Mesenchymal stem cell (in vitro differentiated cells and primary cell): ENCODE measurements at regions not wholly inside any gene's neighbourhood (a gene's known extent, or its start where the extent isn't known, plus 50 kb on each side); places are given as distances from the start of the nearest gene placed in this dataset.

ENCODE experiments used
- DNase-seq: peaks from one replicate; pipeline ENCODE4 v3.0.0-alpha.2; 2013
- H2AFZ ChIP-seq: one replicate; pipeline ENCODE4 v1.6.1; 2013; ENCODE audit warnings: low read depth, mild to moderate bottlenecking, control low read depth, inconsistent platforms, low read length, moderate library complexity
- H2AK5ac ChIP-seq: 2 replicates; pipeline ENCODE4 v1.6.1; 2013; ENCODE audit warnings: low read length, moderate library complexity, mild to moderate bottlenecking, inconsistent platforms; ENCODE audit not compliant: severe bottlenecking
- H2BK120ac ChIP-seq: one replicate; pipeline ENCODE4 v1.6.1; 2013; ENCODE audit warnings: low read depth, mild to moderate bottlenecking, inconsistent platforms, low read length, moderate library complexity
- H2BK12ac ChIP-seq, 2 experiments: one replicate each; pipeline ENCODE4 v1.6.1; 2013; ENCODE audit warnings: inconsistent platforms in 2 of 2, low read length in 2 of 2, mild to moderate bottlenecking in 2 of 2, moderate library complexity in 2 of 2, control low read depth in 1 of 2
- H2BK15ac ChIP-seq: one replicate; pipeline ENCODE4 v1.6.1; 2013; ENCODE audit warnings: mild to moderate bottlenecking, low read depth, inconsistent platforms; ENCODE audit not compliant: poor library complexity, severe bottlenecking
- H2BK5ac ChIP-seq: 2 replicates; pipeline ENCODE4 v1.6.1; 2013; ENCODE audit warnings: low read depth, mild to moderate bottlenecking, low read length, control low read depth, inconsistent platforms; ENCODE audit not compliant: poor library complexity, severe bottlenecking
- H3K14ac ChIP-seq, 2 experiments: one replicate each; pipeline ENCODE4 v1.6.1; 2013; ENCODE audit warnings: inconsistent platforms in 2 of 2, low read length in 2 of 2, control low read depth in 1 of 2, mild to moderate bottlenecking in 1 of 2, moderate library complexity in 1 of 2
- H3K18ac ChIP-seq, 2 experiments: one replicate each; pipeline ENCODE4 v1.6.1; 2013; ENCODE audit warnings: inconsistent platforms in 2 of 2, low read length in 2 of 2, control low read depth in 1 of 2, low read depth in 1 of 2, mild to moderate bottlenecking in 1 of 2
- H3K23ac ChIP-seq, 2 experiments: one replicate each; pipeline ENCODE4 v1.6.1; 2013; ENCODE audit warnings: inconsistent platforms in 2 of 2, low read length in 2 of 2, mild to moderate bottlenecking in 2 of 2, moderate library complexity in 2 of 2, control low read depth in 1 of 2
- H3K27ac ChIP-seq: 2 replicates; pipeline ENCODE4 v1.5.1; 2013; ENCODE audit warnings: mild to moderate bottlenecking, moderate library complexity, low read length, control low read depth, inconsistent platforms; ENCODE audit not compliant: poor library complexity, severe bottlenecking
- H3K27me3 ChIP-seq, 2 experiments: 2 replicates each; pipeline versions ENCODE4 v1.6.1 to v1.7.0; 2013; ENCODE audit warnings: low read length in 2 of 2, mild to moderate bottlenecking in 2 of 2, moderate library complexity in 2 of 2, control low read depth in 1 of 2, inconsistent platforms in 1 of 2; ENCODE audit not compliant: control insufficient read depth in 1 of 2, insufficient read depth in 1 of 2
- H3K36me3 ChIP-seq, 2 experiments: 2 replicates each; pipeline versions ENCODE4 v1.6.1 to v1.7.0; 2013; ENCODE audit warnings: low read length in 2 of 2, control low read depth in 1 of 2, inconsistent platforms in 1 of 2, low read depth in 1 of 2, mild to moderate bottlenecking in 1 of 2; ENCODE audit not compliant: insufficient read depth in 2 of 2, control insufficient read depth in 1 of 2
- H3K4ac ChIP-seq, 2 experiments: one replicate each; pipeline ENCODE4 v1.6.1; 2013; ENCODE audit warnings: inconsistent platforms in 2 of 2, low read length in 2 of 2, mild to moderate bottlenecking in 2 of 2, moderate library complexity in 2 of 2, control low read depth in 1 of 2, low read depth in 1 of 2
- H3K4me1 ChIP-seq: 2 replicates; pipeline ENCODE4 v1.6.1; 2013; ENCODE audit warnings: low read depth, low read length, control low read depth; ENCODE audit not compliant: control insufficient read depth, insufficient read depth
- H3K4me2 ChIP-seq: 2 replicates; pipeline ENCODE4 v1.6.1; 2013; ENCODE audit warnings: low read length, mild to moderate bottlenecking, inconsistent platforms; ENCODE audit not compliant: poor library complexity, severe bottlenecking
- H3K4me3 ChIP-seq, 2 experiments: 2 replicates each; pipeline versions ENCODE4 v1.5.1 to v1.7.0; 2013; ENCODE audit warnings: low read length in 2 of 2, mild to moderate bottlenecking in 2 of 2, control low read depth in 1 of 2, low read depth in 1 of 2; ENCODE audit not compliant: insufficient read depth in 1 of 2
- H3K79me1 ChIP-seq: replicated peaks from 2 replicates; pipeline ENCODE4 v1.6.1; 2013; ENCODE audit warnings: mild to moderate bottlenecking, control low read depth, low read length, inconsistent platforms; ENCODE audit not compliant: poor library complexity, severe bottlenecking
- H3K9ac ChIP-seq: 2 replicates; pipeline ENCODE4 v1.7.0; 2013; ENCODE audit warnings: mild to moderate bottlenecking, low read length, moderate library complexity
- H3K9me3 ChIP-seq: 2 replicates; pipeline ENCODE4 v1.7.0; 2013; ENCODE audit warnings: mild to moderate bottlenecking, low read length; ENCODE audit not compliant: control insufficient read depth
- H4K8ac ChIP-seq: one replicate; pipeline ENCODE4 v1.6.1; 2013; ENCODE audit warnings: inconsistent platforms, mild to moderate bottlenecking, low read length, moderate library complexity
- H4K91ac ChIP-seq: one replicate; pipeline ENCODE4 v1.6.1; 2013; ENCODE audit warnings: mild to moderate bottlenecking, low read length, inconsistent platforms
- WGBS: methylation state at CpG from one replicate; pipeline ENCODE4 v1.1.7; 2013; ENCODE audit warnings: mixed read lengths; 5-methylcytosine and 5-hydroxymethylcytosine counted together

- Histone ChIP-seq H2AFZ (no peak overlapping the region), H3K4me1 (no peaks in the 10 kb centered on the region), H3K9me3 (no peaks in the 10 kb centered on the region), H3K18ac (no peak overlapping the region), H4K8ac (no peak overlapping the region), H2BK12ac (no peak overlapping the region), H3K4me3 (no peak overlapping the region), H3K79me1 (no peaks in the 10 kb centered on the region), H3K4ac (no peak overlapping the region), H3K14ac (no peak overlapping the region), H3K9ac (no peak overlapping the region), H3K4me2 (no peak overlapping the region), H2BK5ac (no peak overlapping the region), H4K91ac (no peak overlapping the region), H3K36me3 (no peaks in the 10 kb centered on the region), H2BK120ac (no peak overlapping the region), H2AK5ac (no peak overlapping the region), H2BK15ac (no peak overlapping the region), H3K27me3 (no peaks in the 10 kb centered on the region), H3K27ac (no peak overlapping the region), H3K23ac (no peak overlapping the region)
- no peak for DNase-seq
- 33% methylated on average over 1 of the region's 1 CpG for WGBS
These were observed 223.8 kb upstream of the SATB1 start for GRCh38 chr3:18648868-18649462.

GRCh38 chr3:18648159-18648558 lies 223.0 kb upstream of the SATB1 start:
- Histone ChIP-seq H3K23ac (no peak overlapping the region), H2BK5ac (no peak overlapping the region), H3K27ac (no peak overlapping the region), H3K14ac (no peak overlapping the region), H3K9me3 (no peaks in the 10 kb centered on the region), H4K91ac (no peak overlapping the region), H2BK15ac (no peak overlapping the region), H3K4me1 (no peaks in the 10 kb centered on the region), H3K18ac (no peak overlapping the region), H3K9ac (no peak overlapping the region), H2AK5ac (no peak overlapping the region), H3K4ac (no peak overlapping the region), H2BK12ac (no peak overlapping the region), H3K4me3 (no peak overlapping the region), H2AFZ (no peak overlapping the region), H3K27me3 (no peaks in the 10 kb centered on the region), H2BK120ac (no peak overlapping the region), H3K4me2 (no peak overlapping the region), H3K36me3 (no peaks in the 10 kb centered on the region), H4K8ac (no peak overlapping the region), H3K79me1 (no peaks in the 10 kb centered on the region)
- 33% methylated on average over 1 of the region's 2 CpGs for WGBS
- no peak for DNase-seq

GRCh38 chr3:18645619-18646018 lies 220.5 kb upstream of the SATB1 start:
- H2AFZ ChIP-seq: no peak overlapping the region
- H2BK12ac ChIP-seq: no peak overlapping the region
- no peak overlapping the region for H3K4me3 ChIP-seq
- H3K36me3 ChIP-seq: no peaks in the 10 kb centered on the region
- H2BK15ac ChIP-seq: no peak overlapping the region
- no peaks in the 10 kb centered on the region for H3K4me1 ChIP-seq
- H2BK120ac ChIP-seq: no peak overlapping the region
- H3K27ac ChIP-seq: no peak overlapping the region
- no peak for DNase-seq
- no peak overlapping the region for H2AK5ac ChIP-seq
- 50% methylated on average over 2 of the region's 2 CpGs for WGBS
- H3K9ac ChIP-seq: no peak overlapping the region
- no peak overlapping the region for H3K18ac ChIP-seq
- no peaks in the 10 kb centered on the region for H3K27me3 ChIP-seq
- no peak overlapping the region for H3K4me2 ChIP-seq
- no peak overlapping the region for H4K91ac ChIP-seq
- no peak overlapping the region for H3K23ac ChIP-seq
- H2BK5ac ChIP-seq: no peak overlapping the region
- H3K9me3 ChIP-seq: peaks cover 3% of the 10 kb centered on the region
- H4K8ac ChIP-seq: no peak overlapping the region
- no peaks in the 10 kb centered on the region for H3K79me1 ChIP-seq
- H3K14ac ChIP-seq: no peak overlapping the region
- no peak overlapping the region for H3K4ac ChIP-seq

GRCh38 chr3:18643281-18643680 lies 218.1 kb upstream of the SATB1 start:
- Histone ChIP-seq H3K79me1 (no peaks in the 10 kb centered on the region), H2BK120ac (no peak overlapping the region)

More at GRCh38 chr3:18643281-18643680, 218.1 kb upstream of the SATB1 start:
- no peak overlapping the region for H2BK15ac ChIP-seq
- H4K91ac ChIP-seq: no peak overlapping the region
- no peak for DNase-seq
- no peaks in the 10 kb centered on the region for H3K27me3 ChIP-seq
- H3K9ac ChIP-seq: no peak overlapping the region
- no peak overlapping the region for H3K4ac ChIP-seq
- no peak overlapping the region for H2AK5ac ChIP-seq
- WGBS: 76% methylated on average over 2 of the region's 3 CpGs
- H4K8ac ChIP-seq: no peak overlapping the region
- no peak overlapping the region for H3K14ac ChIP-seq
- H3K4me2 ChIP-seq: no peak overlapping the region
- H3K23ac ChIP-seq: no peak overlapping the region
- H3K4me3 ChIP-seq: no peak overlapping the region
- H2BK5ac ChIP-seq: no peak overlapping the region
- no peaks in the 10 kb centered on the region for H3K36me3 ChIP-seq
- H3K9me3 ChIP-seq: peaks cover 3% of the 10 kb centered on the region
- no peak overlapping the region for H3K27ac ChIP-seq
- no peak overlapping the region for H3K18ac ChIP-seq
- no peak overlapping the region for H2BK12ac ChIP-seq
- H3K4me1 ChIP-seq: no peaks in the 10 kb centered on the region
- no peak overlapping the region for H2AFZ ChIP-seq
